Breast epithelium (tissue), 3 donors: ENCODE measurements at regions not wholly inside any gene's neighbourhood (a gene's known extent, or its start where the extent isn't known, plus 50 kb on each side); places are given as distances from the start of the nearest gene placed in this dataset.

ENCODE experiments used
- POLR2A ChIP-seq: fragments of 450-650 bp; IDR thresholded peaks from one replicate; pipeline ENCODE4 v1.6.1; 2016; ENCODE audit warnings: antibody characterized with exemption, mild to moderate bottlenecking, moderate library complexity
- POLR2AphosphoS5 ChIP-seq, 3 donors: sonication (generic); formaldehyde crosslinking; IDR thresholded peaks; one replicate each; pipeline ENCODE4 v1.6.1; 2017; ENCODE audit warnings: antibody characterized with exemption in 3 of 3
- TF ChIP-seq, protein P1 (sequence below), 3 donors: fragments of 450-650 bp; IDR thresholded peaks; one replicate each; pipeline ENCODE4 v1.5.1; 2016 to 2017; ENCODE audit warnings: antibody characterized with exemption in 3 of 3, mild to moderate bottlenecking in 3 of 3, moderate library complexity in 3 of 3

DNA sequence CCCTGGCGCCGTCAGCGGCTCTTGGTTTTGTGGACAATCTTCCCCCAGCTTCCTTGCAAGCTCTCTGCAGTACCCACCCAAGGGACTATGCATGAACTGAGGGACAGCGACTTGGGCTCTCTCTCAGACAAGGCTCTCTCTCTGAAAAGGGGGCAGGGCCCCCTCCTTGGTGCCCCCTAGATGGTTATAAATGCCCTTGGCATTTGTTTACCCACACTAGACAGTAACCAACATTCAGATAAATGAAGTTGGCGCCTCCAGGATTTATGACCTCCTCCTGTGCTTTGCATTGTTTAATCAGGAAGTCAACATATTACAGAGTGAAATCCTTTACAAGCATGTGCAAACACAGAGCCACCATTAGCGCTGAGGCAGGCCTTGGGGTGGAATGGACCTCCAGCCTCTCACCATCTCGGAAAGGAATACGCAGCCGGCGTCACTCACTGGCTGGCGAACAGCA, 547.4 kb upstream of the ID2 start:
- TF ChIP-seq, protein P1, sequence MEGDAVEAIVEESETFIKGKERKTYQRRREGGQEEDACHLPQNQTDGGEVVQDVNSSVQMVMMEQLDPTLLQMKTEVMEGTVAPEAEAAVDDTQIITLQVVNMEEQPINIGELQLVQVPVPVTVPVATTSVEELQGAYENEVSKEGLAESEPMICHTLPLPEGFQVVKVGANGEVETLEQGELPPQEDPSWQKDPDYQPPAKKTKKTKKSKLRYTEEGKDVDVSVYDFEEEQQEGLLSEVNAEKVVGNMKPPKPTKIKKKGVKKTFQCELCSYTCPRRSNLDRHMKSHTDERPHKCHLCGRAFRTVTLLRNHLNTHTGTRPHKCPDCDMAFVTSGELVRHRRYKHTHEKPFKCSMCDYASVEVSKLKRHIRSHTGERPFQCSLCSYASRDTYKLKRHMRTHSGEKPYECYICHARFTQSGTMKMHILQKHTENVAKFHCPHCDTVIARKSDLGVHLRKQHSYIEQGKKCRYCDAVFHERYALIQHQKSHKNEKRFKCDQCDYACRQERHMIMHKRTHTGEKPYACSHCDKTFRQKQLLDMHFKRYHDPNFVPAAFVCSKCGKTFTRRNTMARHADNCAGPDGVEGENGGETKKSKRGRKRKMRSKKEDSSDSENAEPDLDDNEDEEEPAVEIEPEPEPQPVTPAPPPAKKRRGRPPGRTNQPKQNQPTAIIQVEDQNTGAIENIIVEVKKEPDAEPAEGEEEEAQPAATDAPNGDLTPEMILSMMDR (IDR thresholded peaks at IDR 0.05): no peak
- TF ChIP-seq POLR2A (no peak), POLR2AphosphoS5 (IDR thresholded peaks at IDR 0.05) (no peak)
